Mammary epithelial cell (primary cell): ENCODE measurements at regions not wholly inside any gene's neighbourhood (a gene's known extent, or its start where the extent isn't known, plus 50 kb on each side); places are given as distances from the start of the nearest gene placed in this dataset.

ENCODE experiments used
- CTCF ChIP-seq, 2 donors: IDR thresholded peaks in 1 of 2; conservative IDR thresholded peaks in 1 of 2; 2 replicates each; pipeline ENCODE4 v1.5.1; 2011 to 2012; ENCODE audit warnings: inconsistent platforms in 2 of 2, low read length in 2 of 2, mild to moderate bottlenecking in 2 of 2, control low read depth in 1 of 2, low read depth in 1 of 2; ENCODE audit not compliant: insufficient read depth in 1 of 2; ENCODE audit errors: extremely low read depth in 1 of 2
- EZH2 ChIP-seq: IDR thresholded peaks from 2 replicates; pipeline ENCODE4 v1.6.1; 2012; ENCODE audit warnings: low read length, inconsistent platforms, borderline replicate concordance

- TF ChIP-seq CTCF (conservative IDR thresholded peaks at IDR 0.05 in 1 of 2, IDR thresholded peaks at IDR 0.05 in 1 of 2; ENCODE audit: extremely low read depth in 1 of 2, insufficient read depth in 1 of 2, low read depth in 1 of 2, low read length in 2 of 2) (no peak), EZH2 (no peak)
Observed at GRCh38 chr9:85433046-85433445, 308.7 kb downstream of the AGTPBP1 start.
